MCF 10A (cell line): ENCODE measurements at regions not wholly inside any gene's neighbourhood (a gene's known extent, or its start where the extent isn't known, plus 50 kb on each side); places are given as distances from the start of the nearest gene placed in this dataset.

Experiments
- BruUV-seq: library from RNA; stranded (reverse); fragments of 400-500 nt; replicated peaks from 2 replicates; lab custom pipeline; 2021; lab: Mats Ljungman, UMichigan
- CTCF ChIA-PET: fragments of 300-600 bp; sonication (Branson Sonifier 250); formaldehyde crosslinking; extraction: SDS; loops from one replicate; lab custom pipeline; 2021; ENCODE audit warnings: antibody characterized with exemption, inconsistent platforms; lab: Yijun Ruan, JAX
- POLR2A ChIA-PET: fragments of 300-600, 350-650 bp; sonication (Branson Sonifier 250); formaldehyde crosslinking; extraction: SDS; loops from one replicate; lab custom pipeline; 2020; ENCODE audit warnings: antibody characterized with exemption, inconsistent platforms; lab: Yijun Ruan, JAX
- DNase-seq: peaks from one replicate; pipeline ENCODE4 v3.0.0-alpha.2; 2018; ENCODE audit not compliant: unreplicated experiment
- H3K27ac Mint-ChIP-seq: one replicate; pipeline ENCODE4 v1.8.0; 2022; ENCODE audit warnings: mild to moderate bottlenecking, low read depth, mixed read lengths; ENCODE audit not compliant: unreplicated experiment
- H3K27me3 Mint-ChIP-seq: one replicate; pipeline ENCODE4 v1.8.0; 2022; ENCODE audit warnings: mixed read lengths; ENCODE audit not compliant: insufficient read depth, unreplicated experiment
- H3K36me3 Mint-ChIP-seq: one replicate; pipeline ENCODE4 v1.8.0; 2022; ENCODE audit warnings: mild to moderate bottlenecking, moderate library complexity, mixed read lengths; ENCODE audit not compliant: insufficient read depth, unreplicated experiment
- H3K4me1 Mint-ChIP-seq: one replicate; pipeline ENCODE4 v1.8.0; 2022; ENCODE audit warnings: mixed read lengths; ENCODE audit not compliant: insufficient read depth, unreplicated experiment
- H3K4me3 Mint-ChIP-seq: one replicate; pipeline ENCODE4 v1.8.0; 2022; ENCODE audit warnings: mild to moderate bottlenecking, moderate library complexity, mixed read lengths; ENCODE audit not compliant: unreplicated experiment
- H3K9me3 Mint-ChIP-seq: one replicate; pipeline ENCODE4 v1.8.0; 2022; ENCODE audit warnings: mixed read lengths; ENCODE audit not compliant: unreplicated experiment
- intact Hi-C: fragments of 100-400 bp; cut with micrococcal nuclease; formaldehyde crosslinking; loops from 2 replicates; pipeline ENCODE4 v1.14.1; 2022
- TF ChIP-seq, protein P1 (sequence below): fragments of 200-600 bp; IDR thresholded peaks from one replicate; pipeline ENCODE4 v1.8.0; 2022; ENCODE audit warnings: antibody characterized with exemption, mild to moderate bottlenecking; ENCODE audit not compliant: unreplicated experiment

DNA sequence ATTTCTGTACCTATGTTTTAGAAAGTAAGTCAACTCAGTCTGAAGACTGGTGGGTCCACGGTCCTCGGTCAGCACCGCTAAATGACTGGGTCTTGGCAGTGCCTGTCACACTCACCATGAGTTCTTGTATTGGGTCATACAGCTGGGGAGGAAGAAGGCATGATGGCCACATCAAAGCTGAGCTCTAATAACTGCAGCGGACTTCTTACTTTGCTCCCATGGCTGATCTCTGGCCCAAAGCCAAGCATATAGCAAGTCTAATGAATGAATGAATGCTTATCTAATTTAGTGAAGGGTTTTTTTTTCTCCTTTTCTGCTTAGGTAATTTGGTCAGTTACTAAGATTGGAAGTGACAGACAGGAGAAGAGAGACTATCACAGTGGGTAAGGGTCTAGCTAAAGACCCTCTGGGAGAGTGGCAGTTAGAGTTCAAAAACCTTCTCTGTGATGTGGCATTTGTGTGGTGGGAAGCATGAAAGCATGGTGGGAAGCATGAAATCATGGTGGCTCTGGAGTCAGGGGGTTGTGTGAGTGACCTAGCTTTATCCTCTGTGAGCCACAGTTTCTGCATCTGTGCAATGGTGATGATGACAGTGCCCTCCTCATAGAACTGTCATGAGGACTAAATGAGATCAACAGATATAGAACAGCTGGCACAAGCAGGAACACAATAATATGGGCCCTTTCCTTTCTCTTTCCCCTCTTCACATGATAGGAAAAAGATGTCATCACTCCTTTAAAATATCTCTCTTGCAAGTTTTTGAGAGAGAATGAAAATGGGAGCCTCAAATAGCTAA lies 78.9 kb upstream of the JAK1 start:
- no peak for DNase-seq
- H3K4me1 Mint-ChIP-seq: no peaks in the 10 kb centered on the region
- no peak overlapping the region for H3K4me3 Mint-ChIP-seq
- POLR2A ChIA-PET: interaction anchor here (0.6 to 3.1 kb wide), 3 partner anchors 8 to 223 kb away, joined by 3 to 9 read pairs (median 4); no protein-coding TSS in a partner anchor
- intact Hi-C loops: no loop called here
- no peaks in the 10 kb centered on the region for H3K9me3 Mint-ChIP-seq
- H3K36me3 Mint-ChIP-seq: no peaks in the 10 kb centered on the region
- H3K27me3 Mint-ChIP-seq: no peaks in the 10 kb centered on the region
- BruUV-seq: no TSS peak
- CTCF ChIA-PET: interaction anchor here (0.7 to 1.9 kb wide), 5 partner anchors 12 to 164 kb away, joined by 3 to 9 read pairs (median 4); no protein-coding TSS in a partner anchor
- no peak overlapping the region for H3K27ac Mint-ChIP-seq
- TF ChIP-seq, protein P1, sequence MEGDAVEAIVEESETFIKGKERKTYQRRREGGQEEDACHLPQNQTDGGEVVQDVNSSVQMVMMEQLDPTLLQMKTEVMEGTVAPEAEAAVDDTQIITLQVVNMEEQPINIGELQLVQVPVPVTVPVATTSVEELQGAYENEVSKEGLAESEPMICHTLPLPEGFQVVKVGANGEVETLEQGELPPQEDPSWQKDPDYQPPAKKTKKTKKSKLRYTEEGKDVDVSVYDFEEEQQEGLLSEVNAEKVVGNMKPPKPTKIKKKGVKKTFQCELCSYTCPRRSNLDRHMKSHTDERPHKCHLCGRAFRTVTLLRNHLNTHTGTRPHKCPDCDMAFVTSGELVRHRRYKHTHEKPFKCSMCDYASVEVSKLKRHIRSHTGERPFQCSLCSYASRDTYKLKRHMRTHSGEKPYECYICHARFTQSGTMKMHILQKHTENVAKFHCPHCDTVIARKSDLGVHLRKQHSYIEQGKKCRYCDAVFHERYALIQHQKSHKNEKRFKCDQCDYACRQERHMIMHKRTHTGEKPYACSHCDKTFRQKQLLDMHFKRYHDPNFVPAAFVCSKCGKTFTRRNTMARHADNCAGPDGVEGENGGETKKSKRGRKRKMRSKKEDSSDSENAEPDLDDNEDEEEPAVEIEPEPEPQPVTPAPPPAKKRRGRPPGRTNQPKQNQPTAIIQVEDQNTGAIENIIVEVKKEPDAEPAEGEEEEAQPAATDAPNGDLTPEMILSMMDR: no peak

DNA sequence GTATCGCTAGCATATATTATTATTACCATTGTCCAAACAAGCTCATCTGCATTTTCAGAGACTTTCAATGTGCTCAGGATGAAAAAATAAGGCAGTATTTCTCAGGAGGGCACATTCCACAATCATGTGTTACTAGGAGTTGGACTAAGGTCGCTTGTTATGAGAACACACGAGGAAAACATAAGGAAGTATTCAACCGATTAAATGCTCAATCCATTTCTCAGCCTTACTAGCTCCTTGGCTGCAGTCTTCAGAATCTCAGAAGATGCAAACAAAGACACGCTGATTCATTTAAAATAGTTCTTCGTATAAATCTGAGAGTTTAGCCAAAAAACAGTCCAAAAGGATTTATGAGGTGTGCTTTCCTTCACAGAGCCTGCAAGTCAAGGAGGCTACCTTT lies 82.0 kb upstream of the JAK1 start:
- Mint-ChIP-seq H3K36me3 (peaks cover 8% of the 10 kb centered on the region), H3K4me3 (no peak overlapping the region), H3K27ac (no peak overlapping the region), H3K9me3 (no peaks in the 10 kb centered on the region), H3K27me3 (no peaks in the 10 kb centered on the region), H3K4me1 (no peaks in the 10 kb centered on the region)
- DNase-seq: no peak
- TF ChIP-seq, protein P1: no peak
- intact Hi-C loops: no loop called here
- ChIA-PET POLR2A (no interaction called here), CTCF (interaction anchor here (0.6 to 1.2 kb wide), 4 partner anchors 22 to 848 kb away, joined by 3 to 5 read pairs (median 4); no protein-coding TSS in a partner anchor)
- no TSS peak for BruUV-seq

DNA sequence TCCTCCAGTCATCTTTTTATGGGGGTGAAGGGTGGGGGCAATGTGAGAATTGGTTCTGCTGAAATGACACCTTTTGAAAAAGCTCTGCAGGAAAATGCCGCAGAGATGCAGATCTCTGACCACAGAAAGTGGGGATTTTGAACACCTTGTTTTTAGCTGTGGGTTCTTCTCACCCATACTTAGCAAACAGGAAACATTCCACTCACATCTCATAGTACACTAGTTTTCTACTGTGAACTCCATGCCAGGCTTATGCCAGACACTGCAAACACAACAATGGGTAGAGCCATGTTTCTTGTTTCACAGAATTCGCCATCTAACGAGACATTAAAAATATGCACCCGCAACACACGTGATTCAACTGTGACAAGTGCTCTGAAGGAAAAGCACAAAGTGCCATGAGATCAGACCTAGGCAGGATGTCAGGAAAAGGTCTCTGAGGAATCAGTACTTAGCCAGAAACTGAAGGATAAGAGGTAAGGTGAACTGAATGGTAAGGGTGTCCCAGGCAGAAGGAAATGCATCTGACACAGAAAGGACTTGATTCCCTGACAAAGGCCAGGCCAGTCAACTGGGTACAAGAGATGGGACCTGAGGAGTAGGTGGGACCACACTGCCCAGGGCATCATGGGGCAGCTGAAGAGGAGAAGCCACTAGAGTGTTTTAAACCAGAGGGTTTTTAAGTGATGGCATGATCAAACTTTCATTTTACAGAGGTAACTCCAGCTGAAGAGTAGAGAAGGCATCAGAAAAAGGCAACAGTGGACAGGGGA lies 83.8 kb upstream of the JAK1 start:
- TF ChIP-seq, protein P1: no peak
- POLR2A ChIA-PET: interaction anchor here (0.6 to 0.7 kb wide), 4 partner anchors 85 to 595 kb away, joined by 3 to 4 read pairs (median 3); no protein-coding TSS in a partner anchor
- DNase-seq: no peak
- CTCF ChIA-PET: interaction anchor here (0.6 to 2.3 kb wide), 4 partner anchors 13 to 165 kb away, joined by 3 to 13 read pairs (median 3); no protein-coding TSS in a partner anchor
- Mint-ChIP-seq H3K36me3 (peaks cover 17% of the 10 kb centered on the region), H3K9me3 (no peaks in the 10 kb centered on the region), H3K27ac (no peak overlapping the region), H3K27me3 (no peaks in the 10 kb centered on the region), H3K4me3 (no peak overlapping the region), H3K4me1 (peaks cover 8% of the 10 kb centered on the region)
- BruUV-seq: no TSS peak
- intact Hi-C loops: no loop called here

DNA sequence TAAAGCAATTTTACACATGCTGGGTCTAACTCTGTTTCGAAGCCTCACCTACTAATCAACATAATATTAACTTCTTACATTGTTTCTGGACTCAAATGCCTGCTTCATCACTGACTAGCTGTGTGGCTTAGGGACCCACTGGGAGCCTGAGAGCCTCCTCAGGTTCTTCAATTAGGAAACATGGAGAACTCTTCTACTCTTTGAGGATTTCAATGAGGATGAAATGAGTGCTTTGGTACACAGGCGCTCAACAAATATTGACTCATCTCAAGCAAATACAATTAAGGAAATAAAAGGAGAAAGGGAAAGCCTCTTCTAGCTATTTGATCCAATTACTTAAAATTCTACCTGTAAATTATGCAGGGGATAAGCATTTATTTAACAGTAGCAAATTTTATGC lies 84.4 kb upstream of the JAK1 start:
- CTCF ChIA-PET: interaction anchor here (0.6 to 2.3 kb wide), 3 partner anchors 13 to 158 kb away, joined by 3 to 13 read pairs (median 4); no protein-coding TSS in a partner anchor
- BruUV-seq: no TSS peak
- Mint-ChIP-seq H3K27ac (no peak overlapping the region), H3K27me3 (no peaks in the 10 kb centered on the region), H3K36me3 (peaks cover 23% of the 10 kb centered on the region), H3K4me3 (no peak overlapping the region), H3K4me1 (peaks cover 11% of the 10 kb centered on the region), H3K9me3 (no peaks in the 10 kb centered on the region)
- DNase-seq: no peak
- POLR2A ChIA-PET: interaction anchor here (0.6 to 1.3 kb wide), 5 partner anchors 14 to 596 kb away, joined by 3 to 4 read pairs (median 3); no protein-coding TSS in a partner anchor
- TF ChIP-seq, protein P1: no peak
- intact Hi-C loops: no loop called here
